AG09319 (cell line): ENCODE measurements at regions not wholly inside any gene's neighbourhood (a gene's known extent, or its start where the extent isn't known, plus 50 kb on each side); places are given as distances from the start of the nearest gene placed in this dataset.

ENCODE experiments used
- DNase-seq: peaks from one replicate; pipeline ENCODE4 v3.0.0-alpha.2; 2010; ENCODE audit warnings: low read depth; ENCODE audit errors: extremely low read depth
- TF ChIP-seq, protein P1 (sequence below): IDR thresholded peaks from 2 replicates; pipeline ENCODE4 v1.5.1; 2011; ENCODE audit warnings: low read depth, mild to moderate bottlenecking, inconsistent platforms, low read length, moderate library complexity

DNA sequence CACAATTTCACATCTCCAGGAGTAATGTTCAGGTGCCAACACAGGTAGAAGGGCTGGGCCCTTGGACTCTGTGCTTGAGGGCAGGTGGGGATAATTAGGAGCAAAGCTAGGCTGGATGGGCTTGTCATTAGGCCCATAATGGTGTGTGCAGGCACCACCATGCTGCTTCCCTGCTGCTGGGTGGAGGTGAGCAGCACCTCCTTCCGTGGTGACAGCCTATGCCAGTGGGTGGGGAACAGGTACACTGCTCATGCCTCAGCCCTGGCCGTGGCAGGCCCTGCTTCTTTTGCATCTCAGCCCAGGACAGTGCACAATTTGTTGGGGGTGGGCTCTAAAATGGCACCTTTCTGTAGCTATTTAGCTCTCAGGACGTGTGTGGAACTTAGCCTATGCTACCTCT is 955.5 kb downstream of the TMTC2 start:
- TF ChIP-seq, protein P1, sequence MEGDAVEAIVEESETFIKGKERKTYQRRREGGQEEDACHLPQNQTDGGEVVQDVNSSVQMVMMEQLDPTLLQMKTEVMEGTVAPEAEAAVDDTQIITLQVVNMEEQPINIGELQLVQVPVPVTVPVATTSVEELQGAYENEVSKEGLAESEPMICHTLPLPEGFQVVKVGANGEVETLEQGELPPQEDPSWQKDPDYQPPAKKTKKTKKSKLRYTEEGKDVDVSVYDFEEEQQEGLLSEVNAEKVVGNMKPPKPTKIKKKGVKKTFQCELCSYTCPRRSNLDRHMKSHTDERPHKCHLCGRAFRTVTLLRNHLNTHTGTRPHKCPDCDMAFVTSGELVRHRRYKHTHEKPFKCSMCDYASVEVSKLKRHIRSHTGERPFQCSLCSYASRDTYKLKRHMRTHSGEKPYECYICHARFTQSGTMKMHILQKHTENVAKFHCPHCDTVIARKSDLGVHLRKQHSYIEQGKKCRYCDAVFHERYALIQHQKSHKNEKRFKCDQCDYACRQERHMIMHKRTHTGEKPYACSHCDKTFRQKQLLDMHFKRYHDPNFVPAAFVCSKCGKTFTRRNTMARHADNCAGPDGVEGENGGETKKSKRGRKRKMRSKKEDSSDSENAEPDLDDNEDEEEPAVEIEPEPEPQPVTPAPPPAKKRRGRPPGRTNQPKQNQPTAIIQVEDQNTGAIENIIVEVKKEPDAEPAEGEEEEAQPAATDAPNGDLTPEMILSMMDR = no peak
- DNase-seq = no peak

DNA sequence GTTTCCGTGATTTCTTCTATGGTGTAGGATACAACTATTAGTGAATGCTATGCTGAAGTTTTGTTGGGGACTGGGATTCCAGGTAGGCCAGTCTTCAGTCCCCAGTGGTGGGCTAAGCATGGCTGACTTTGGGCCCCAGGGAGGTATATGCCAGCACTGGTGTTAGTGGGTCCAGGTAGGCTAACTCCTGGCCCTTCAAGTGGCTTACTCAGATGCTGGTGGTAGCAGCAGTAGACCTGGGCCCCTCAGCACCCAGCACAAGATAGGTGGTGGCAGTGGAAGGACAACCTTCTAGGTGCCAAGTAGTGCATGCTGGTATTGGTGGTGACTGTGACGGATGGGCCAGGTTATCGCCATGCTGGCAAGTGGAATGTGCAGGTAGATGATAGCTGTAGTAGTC is 955.1 kb downstream of the TMTC2 start:
- no peak for DNase-seq
- TF ChIP-seq, protein P1 = no peak

DNA sequence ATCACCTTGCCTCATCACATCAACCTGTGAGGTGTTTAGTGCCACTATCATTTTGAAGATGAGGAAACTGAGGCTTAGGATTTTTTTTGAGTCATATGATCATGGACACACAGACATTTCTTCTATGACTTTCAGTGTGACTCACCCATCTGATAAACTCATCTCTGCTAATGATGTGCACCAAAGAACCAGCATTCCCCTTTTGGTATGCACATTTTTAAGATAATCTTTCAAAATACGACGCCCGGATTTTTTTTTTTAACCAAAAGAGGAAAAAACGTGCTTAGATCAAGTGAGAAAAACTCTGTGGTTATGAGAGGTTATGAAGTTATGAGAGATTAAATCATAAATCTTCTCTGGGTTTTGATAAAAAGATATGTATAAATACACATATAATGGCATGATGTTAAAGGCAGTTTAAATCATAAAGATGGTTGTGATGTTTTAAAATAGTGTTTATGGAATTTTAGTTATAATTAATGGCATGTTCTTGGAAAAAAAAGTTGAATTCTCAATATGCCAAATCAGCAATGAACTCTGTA is 948.1 kb downstream of the TMTC2 start:
- TF ChIP-seq, protein P1 = no peak
- DNase-seq = no peak

DNA sequence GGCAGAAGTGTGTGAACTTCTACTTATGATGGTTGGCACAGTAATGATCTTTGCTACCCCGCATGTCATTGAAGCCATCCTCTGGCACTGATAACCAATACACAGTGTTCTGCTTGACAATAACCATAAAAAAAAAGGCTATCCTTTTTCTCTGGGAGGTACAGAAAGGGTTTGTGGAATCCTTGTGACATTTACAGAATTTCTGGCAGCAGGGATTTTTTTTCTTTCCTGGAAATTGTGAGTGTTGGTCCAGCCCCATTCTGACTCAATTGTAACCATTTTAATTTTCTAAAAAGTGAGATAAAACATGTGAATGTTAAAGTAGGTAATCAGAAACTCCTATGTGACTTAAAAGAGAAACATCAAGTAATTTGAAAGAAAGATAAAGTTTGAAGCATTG is 943.8 kb downstream of the TMTC2 start:
- no peak for DNase-seq
- TF ChIP-seq, protein P1 = no peak

DNA sequence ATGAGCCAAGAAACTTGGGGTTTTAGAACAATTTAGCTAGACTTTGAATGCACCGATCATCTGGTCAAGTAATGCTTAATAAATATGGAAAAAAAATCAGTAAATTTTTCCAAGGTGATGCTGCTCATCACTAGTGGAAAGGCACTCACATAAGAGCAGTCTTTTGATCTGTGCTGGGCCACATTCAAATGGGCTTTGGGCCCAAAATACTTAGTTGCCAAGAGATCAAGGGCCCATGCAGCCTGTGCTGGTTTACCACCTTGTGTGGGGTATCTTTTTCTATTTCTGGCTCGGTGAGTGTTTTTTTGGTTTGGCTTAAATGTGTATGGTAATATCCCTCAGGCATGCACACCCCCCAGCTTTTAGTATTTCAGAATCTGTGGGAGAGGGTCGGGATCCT is 943.2 kb downstream of the TMTC2 start:
- DNase-seq = no peak
- TF ChIP-seq, protein P1 = no peak

DNA sequence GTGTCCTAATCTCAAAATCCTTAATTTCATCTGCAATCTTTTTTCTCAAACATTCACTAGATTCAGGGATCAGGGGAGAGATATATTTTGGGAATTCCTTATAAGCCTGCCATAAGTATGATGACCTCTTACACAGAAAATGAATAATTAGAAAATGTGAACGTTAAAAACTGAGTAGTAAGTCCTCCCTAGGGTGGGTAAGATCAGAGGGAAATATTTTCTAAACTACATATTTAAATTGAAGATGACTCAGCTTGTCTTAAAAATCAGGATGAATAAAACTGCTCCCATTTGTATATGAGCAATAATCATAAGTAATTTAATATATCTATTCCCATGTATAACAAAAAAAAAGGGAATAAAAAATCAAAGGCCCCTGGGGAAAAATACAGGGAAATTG is 935.5 kb downstream of the TMTC2 start:
- DNase-seq = no peak
- TF ChIP-seq, protein P1 = no peak

DNA sequence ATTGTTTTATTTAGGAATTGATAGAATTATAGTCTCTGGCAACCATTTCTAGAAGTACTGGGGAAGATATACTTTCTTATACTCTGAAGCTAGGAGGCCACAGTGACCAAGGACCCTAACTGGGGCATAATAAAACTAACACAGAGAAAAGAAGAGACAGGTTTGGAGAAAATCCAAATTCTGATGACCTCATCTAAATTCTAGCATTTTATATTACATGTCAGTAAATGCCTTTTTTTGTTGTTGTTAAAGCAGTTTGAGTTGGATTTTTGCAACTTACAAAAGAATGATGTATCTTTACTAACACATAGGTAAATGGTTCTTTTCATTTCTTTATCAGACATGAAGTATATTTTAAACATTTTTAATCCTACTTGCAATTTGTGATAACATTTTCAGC is 933.3 kb downstream of the TMTC2 start:
- no peak for DNase-seq
- TF ChIP-seq, protein P1 = no peak
